Glomerular visceral epithelial cell (primary cell): ENCODE measurements at regions not wholly inside any gene's neighbourhood (a gene's known extent, or its start where the extent isn't known, plus 50 kb on each side); places are given as distances from the start of the nearest gene placed in this dataset.
"Not testable (repeated sequence)": the region's sequence is repeated elsewhere in the genome, so short reads cannot be mapped to it uniquely, and the experiment has no call there.

Source experiments
- DNase-seq: peaks from one replicate; pipeline ENCODE4 v3.0.0-alpha.2; 2016; ENCODE audit errors: extremely low spot score

- no peak for DNase-seq
These were observed 65.8 kb downstream of the SPIN4 start for GRCh38 chrX:63285375-63285774.

GRCh38 chrX:63284659-63285058 is 66.5 kb downstream of the SPIN4 start:
- DNase-seq, result no peak

DNA sequence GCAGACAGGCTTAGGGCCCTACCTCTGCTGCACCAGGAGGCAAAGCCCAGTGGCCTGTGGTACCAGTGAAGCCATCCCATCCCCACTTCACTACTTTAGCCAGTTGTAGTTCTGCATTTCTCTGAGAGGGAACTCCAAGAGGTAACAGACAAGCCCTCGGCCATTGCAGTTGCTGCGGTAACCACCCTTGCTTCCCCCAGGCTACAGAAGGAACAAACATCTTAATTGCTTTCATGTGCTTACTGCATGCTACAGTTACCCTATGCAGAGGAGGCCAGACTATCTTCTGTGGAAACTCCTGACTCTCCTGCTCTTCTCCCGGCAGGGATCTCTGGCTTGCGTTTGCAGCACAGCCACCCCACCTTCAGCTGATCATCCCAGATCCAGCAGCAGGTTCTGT is 67.8 kb downstream of the SPIN4 start:
- DNase-seq, result no peak

DNA sequence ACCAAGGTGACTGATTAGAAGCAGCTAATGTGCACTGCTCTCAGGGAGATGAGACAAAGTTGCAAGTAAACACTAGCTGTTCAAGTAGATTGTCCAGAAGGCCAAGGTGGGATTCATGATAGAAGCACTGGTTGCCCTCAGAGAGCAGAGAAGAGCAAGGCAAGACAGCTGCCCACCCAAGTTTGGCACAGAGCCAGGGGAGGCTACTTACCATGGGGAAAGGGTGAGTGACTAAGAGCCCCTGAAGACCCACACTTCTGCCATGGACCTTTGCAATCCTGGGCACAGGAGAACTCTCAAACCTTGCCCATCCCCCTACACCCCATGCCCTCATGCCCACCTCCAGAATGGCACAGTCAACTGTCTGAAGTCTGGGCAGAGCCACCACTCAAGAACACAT is 68.3 kb downstream of the SPIN4 start:
- DNase-seq, result no peak

- DNase-seq, result no peak
These were observed 69.1 kb downstream of the SPIN4 start for GRCh38 chrX:63282077-63282476.

GRCh38 chrX:63281465-63281864 is 69.7 kb downstream of the SPIN4 start:
- no peak for DNase-seq

DNA sequence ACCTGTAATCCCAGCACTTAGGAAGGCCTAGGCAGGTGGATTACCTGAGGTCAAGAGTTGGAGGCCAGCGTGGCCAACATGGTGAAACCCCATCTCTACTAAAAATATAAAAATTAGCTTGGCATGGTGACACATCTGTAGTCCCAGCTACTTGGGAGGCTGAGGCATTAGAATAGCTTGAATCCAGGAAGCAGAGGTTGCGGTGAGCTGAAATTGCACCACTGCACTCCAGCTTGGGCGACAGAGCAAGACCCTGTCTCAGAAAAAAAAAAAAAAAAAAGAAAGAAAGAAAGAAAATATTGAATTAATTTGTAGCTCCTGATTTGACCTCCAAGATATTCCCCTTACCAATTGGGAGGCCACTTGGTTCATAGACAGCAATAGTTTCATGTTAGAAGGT is 73.7 kb downstream of the SPIN4 start:
- DNase-seq, result not testable (repeated sequence)

GRCh38 chrX:63275127-63275526 is 76.0 kb downstream of the SPIN4 start:
- DNase-seq, result peak; percentile 2

DNA sequence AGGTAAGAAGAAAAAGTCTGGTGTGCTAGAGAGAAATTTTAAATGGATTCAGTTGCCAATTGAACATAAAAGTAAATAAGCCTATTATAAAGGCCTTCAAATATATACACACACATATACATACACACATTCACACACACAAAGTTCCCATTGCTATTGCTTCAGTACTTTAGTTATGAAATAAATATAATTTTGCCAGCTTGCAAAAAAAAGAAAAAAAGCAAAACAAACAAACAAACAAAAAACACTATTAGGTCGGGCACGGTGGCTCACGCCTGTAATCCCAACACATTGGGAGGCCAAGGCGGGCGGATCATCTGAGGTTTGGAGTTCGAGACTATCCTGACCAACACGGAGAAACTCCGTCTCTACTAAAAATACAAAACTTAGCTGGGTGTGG is 80.3 kb downstream of the SPIN4 start:
- DNase-seq, result no peak

GRCh38 chrX:63258144-63258543 is 93.0 kb downstream of the SPIN4 start:
- no peak for DNase-seq

DNA sequence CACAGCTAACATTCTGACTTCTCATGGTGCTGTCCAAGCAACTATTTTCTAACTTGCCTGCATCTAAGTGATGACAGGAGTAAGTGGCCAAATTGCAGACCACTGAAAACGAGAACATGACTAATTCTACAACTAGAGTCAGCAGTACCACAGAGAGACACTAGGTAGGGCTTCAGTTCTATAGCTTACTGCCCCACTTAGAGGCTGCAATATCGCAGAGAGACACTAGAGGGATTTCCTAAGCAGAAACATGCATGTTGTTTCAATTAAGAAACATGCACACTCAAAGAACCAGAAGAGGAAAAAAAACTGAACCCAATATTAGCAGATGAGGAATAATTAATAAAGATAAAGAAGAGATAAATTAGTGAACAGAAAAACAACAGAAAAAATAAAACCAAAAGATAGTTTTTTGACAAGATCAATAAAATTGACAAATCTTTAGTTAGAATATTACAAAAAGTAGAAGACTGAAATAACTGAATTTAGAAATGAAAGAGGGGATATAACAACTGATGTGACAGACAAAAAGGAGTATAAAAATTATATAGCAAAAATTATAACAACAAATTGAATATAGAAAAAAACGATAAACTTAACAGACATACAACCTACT is 100.8 kb downstream of the SPIN4 start:
- peak; percentile 68 for DNase-seq

DNA sequence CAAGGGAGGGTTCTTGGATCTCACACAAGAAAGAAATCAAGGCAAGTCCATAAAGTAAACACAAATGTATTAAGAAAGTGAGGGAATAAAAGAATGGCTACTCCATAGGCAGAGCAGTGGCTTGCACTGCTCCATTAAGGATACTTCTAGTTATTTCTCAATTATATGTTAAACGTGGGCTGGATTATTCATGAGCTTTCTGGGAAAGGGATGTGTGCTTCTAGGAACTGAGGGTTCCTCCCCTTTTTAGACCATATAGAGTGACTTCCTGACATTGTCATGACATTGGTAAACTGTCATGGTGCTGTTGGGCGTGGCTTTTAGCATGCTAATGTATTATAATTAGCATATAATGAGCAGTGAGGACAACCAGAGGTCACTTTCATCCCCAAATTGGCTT is 108.4 kb downstream of the SPIN4 start:
- DNase-seq, result not testable (repeated sequence)

DNA sequence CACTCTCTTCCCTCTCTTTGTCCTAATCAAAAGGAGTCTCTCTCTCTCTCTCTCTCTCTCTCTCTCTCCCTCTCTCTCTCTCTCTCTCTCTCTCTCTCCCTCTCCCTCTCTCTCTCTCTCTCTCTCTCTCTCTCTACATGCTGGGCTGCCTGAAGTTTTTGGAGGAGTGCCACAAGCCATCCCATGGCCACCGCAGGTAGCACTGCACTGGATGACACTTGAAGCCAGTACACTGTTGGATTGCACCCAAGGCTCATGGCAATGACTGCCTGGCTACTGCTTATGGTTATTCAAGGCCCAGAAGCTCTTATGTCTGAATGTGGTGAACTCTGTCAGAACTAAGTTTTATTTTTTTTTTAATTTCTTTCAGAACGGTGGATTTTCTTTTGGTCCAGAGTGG is 115.2 kb downstream of the SPIN4 start:
- not testable (repeated sequence) for DNase-seq

DNA sequence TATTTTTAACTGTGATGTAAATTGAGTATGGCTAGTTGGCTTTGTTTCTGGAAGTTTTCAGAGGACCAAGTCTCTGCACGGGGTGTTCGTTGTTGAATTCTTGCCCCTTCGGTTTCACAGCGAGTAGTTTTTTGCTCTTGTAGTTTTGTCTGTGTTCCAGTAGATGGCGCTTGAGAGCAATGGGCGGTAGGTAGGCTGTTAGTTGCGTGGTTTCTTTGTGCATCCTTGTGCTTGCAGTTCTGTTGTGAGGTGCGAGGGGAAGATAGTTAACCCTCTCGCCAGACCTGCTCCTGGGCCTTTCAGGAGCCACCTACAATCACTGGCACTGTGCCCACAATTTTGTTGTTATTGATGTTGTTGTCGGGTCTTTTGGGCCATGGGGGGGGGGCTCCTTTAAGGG is 118.1 kb downstream of the SPIN4 start:
- not testable (repeated sequence) for DNase-seq

DNA sequence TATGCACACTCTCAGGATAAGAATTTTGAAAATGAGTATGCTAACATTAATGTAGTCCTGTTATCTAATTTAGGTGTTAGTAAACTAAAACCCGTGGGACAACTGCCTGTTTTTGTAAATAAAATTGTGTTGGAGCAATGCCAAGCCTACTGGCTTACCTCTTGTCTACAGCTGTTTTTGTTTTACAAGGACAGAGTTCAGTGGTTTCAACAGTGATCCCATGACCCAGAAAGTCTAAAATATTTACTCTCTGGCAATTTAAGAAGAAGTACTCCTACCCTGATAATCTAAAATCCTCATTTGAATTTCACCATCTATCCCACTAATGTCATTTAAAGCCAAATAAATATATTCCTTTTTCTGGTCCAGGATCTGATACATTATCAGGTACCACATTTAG is 132.9 kb downstream of the SPIN4 start:
- not testable (repeated sequence) for DNase-seq

DNA sequence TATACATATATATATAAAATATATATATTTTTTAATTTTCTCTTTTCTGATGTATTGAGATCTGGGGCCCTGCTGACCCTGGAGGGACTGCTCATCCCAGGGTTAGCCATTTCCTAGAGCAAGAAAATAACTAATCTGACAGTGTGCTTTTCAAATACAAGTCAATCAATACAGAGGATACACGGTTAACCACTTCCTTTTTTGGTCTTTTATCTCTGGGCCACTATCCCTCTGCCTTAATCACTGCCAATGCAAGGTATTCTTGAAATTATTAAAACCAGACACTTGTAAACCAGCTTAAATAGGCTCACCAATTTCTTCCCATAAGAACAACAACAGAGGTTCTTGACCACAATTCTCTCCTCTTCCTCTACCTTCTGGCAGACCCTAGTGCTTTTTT is 133.6 kb downstream of the SPIN4 start:
- not testable (repeated sequence) for DNase-seq

DNA sequence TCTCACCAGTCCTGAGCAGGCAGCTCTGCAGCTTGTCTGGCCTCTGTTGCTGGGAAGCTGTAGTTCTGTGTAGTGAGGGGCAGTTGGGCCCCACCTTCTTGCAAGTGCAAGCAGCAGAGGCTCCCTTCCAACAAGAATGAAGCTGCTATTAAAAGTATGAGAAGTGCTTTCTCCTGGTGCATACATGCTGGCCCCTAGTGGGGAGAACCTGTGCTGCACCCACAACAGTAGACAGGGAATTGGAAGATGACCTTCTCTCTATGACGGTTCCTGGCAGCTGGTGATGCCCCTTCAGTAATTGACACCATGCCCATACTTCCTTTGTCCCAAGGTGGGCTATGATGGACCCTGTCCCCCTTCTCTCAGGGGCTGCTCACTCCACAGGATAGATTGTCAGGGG is 141.5 kb downstream of the SPIN4 start:
- not testable (repeated sequence) for DNase-seq

DNA sequence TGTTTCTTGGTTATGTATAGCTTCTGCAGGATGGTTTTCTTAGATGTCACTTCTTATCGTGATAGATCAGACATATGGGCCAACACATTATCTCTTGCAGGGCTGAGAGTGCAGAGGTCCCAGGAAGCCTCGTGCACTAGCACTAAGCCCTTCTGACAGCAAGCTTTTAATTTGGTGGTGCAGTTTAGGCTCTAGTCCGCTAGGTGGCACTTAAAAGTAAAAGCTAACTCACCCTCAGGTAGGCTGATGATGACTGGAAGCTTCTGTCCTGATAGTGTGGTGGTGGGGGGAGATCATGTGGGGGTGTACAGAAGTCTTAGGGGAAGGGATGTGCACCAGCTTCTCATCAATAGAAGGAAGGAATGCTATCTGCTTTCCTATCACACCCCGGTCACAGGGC is 142.0 kb downstream of the SPIN4 start:
- DNase-seq, result not testable (repeated sequence)

DNA sequence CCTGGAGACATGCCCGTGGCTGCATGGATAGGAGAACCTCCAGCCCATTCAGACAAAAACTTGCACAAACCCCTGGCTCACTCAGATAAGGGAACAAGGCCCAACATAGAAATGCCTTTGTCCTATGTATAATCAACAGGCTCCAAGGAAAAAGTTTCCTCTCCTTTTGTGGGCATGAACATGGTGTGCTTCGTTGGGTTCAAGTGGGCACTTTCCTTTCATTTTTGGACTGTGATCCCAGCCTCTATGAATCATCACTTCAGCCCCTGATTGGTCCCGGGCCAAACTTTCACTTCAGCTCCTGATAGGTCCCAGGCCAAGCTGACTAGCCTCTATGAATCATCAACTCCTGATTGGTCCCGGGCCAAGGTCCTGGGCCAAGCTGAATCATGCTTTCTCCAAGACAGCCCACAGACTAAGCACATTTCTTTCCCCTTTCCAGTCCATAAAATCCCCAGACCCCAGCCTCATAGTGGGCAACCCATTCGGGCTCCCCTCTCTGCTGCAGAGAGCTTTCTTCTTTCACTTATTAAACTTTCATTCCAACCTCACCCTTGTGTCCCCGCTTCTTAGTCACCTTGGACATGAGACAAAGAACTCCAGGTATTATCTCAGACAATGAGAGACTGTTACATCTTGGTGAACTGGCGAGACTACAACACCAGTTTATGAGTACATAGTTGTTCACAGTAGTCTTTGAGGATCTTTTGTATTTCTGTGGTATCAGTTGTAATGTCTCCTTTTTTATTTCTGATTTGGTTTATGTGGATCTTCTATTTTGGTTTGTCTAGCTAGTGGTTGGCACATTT is 146.7 kb downstream of the SPIN4 start:
- not testable (repeated sequence) for DNase-seq

DNA sequence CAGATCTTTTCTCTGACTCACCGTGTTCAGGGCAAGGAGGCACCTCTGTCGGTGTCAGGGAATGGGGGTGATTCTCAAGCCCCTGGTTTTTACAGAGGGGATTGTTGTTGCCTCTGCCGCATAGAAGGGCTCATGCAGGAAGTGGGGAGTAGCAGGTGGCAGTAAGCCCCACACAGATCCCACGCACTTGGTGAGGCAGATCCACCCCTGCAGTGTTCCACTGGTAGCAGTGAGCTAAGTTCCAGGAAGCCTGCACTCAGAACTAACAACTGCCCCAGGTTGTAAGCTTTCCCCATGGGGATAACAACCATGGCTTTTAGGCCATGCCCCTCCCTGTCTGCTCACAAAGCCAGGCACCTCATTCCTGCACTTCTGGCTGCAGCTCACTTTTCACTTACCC is 149.1 kb downstream of the SPIN4 start:
- not testable (repeated sequence) for DNase-seq

GRCh38 chrX:63198693-63199092 is 152.4 kb downstream of the SPIN4 start:
- DNase-seq, result not testable (repeated sequence)

DNA sequence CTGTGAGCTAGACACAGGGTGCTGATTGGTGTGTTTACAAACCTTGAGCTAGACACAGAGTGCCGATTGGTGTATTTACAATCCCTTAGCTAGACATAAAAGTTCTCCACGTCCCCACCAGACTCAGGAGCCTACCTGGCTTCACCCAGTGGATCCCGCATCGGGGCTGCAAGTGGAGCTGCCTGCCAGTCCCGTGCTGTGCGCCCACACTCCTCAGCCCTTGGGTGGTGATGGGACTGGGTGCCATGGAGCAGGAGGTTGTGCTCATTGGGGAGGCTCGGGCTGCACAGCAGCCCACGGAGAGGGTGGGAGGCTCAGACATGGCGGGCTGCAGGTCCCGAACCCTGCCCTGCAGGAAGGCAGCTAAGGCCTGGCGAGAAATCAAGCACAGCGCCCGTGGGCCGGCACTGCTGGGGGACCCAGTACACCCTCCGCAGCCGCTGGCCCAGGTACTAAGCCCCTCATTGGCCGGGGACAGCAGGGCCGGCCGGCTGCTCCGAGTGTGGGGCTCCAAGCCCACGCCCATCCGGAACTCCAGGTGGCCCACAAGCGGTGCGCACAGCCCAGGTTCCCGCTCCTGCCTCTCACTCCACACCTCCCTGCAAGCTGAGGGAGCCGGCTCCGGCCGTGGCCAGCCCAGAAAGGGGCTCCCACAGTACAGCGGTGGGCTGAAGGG is 158.6 kb downstream of the SPIN4 start:
- DNase-seq, result not testable (repeated sequence)

- DNase-seq, result peak; percentile 6
These were observed 165.0 kb downstream of the SPIN4 start for GRCh38 chrX:63186137-63186536.
